Esophagus (tissue), 2 donors: ENCODE measurements at regions not wholly inside any gene's neighbourhood (a gene's known extent, or its start where the extent isn't known, plus 50 kb on each side); places are given as distances from the start of the nearest gene placed in this dataset.
A peak's percentile ranks its signal among the peaks of the same experiment; 100 is the strongest.

ENCODE experiments used
- H3K27ac ChIP-seq, 2 donors: one replicate each; pipeline ENCODE4 v1.5.1; 2013; ENCODE audit warnings: low read depth in 2 of 2, mild to moderate bottlenecking in 2 of 2, inconsistent platforms in 1 of 2, low read length in 1 of 2, moderate library complexity in 1 of 2
- H3K27me3 ChIP-seq, 2 donors: one replicate each; pipeline ENCODE4 v1.6.1; 2013; ENCODE audit warnings: low read length in 2 of 2, control low read depth in 1 of 2, mild to moderate bottlenecking in 1 of 2; ENCODE audit not compliant: insufficient read depth in 2 of 2, control insufficient read depth in 1 of 2
- H3K36me3 ChIP-seq, 2 donors: one replicate each; pipeline ENCODE4 v1.6.1; 2013; ENCODE audit warnings: low read length in 1 of 2; ENCODE audit not compliant: control insufficient read depth in 2 of 2, insufficient read depth in 2 of 2
- H3K4me1 ChIP-seq, 2 donors: one replicate each; pipeline ENCODE4 v1.6.1; 2013; ENCODE audit warnings: low read length in 1 of 2; ENCODE audit not compliant: control insufficient read depth in 2 of 2, insufficient read depth in 2 of 2
- H3K4me3 ChIP-seq, 2 donors: one replicate each; pipeline ENCODE4 v1.5.1; 2013; ENCODE audit warnings: low read length in 2 of 2, mild to moderate bottlenecking in 2 of 2, low read depth in 1 of 2, moderate library complexity in 1 of 2
- H3K9me3 ChIP-seq, 2 donors: one replicate each; pipeline ENCODE4 v1.6.1; 2013; ENCODE audit warnings: mild to moderate bottlenecking in 2 of 2, low read depth in 1 of 2, low read length in 1 of 2, moderate library complexity in 1 of 2; ENCODE audit not compliant: control insufficient read depth in 2 of 2, insufficient read depth in 1 of 2
- WGBS, 2 donors: extraction: QIAGEN DNeasy Blood & Tissue Kit; methylation state at CpG; one replicate each; pipeline ENCODE4 v1.1.7; 2013; 5-methylcytosine and 5-hydroxymethylcytosine counted together
- donor health status: healthy with polysubstance abuse.
- donor health status: Bipolar disorder and iron deficiency.

- no peak overlapping the region for H3K4me3 ChIP-seq
- no peak overlapping the region for H3K27ac ChIP-seq
- no peaks in the 10 kb centered on the region for H3K9me3 ChIP-seq
- H3K4me1 ChIP-seq, result no peaks in the 10 kb centered on the region
- peaks cover 0 to 2% of the 10 kb centered on the region in 2 donors for H3K27me3 ChIP-seq
- 90 to 91% methylated on average over 22 of the region's 22 CpGs for WGBS, 2 donors
- H3K36me3 ChIP-seq, result no peaks in the 10 kb centered on the region
Measured at GRCh38 chr4:26028133-26028792, 114.2 kb downstream of the SMIM20 start.

- no peaks in the 10 kb centered on the region for H3K9me3 ChIP-seq
- no peak overlapping the region for H3K27ac ChIP-seq
- WGBS, 2 donors, result 20 to 26% methylated on average over 36 to 39 of the region's 39 CpGs
- no peak overlapping the region for H3K4me3 ChIP-seq
- peaks cover 0 to 2% of the 10 kb centered on the region in 2 donors for H3K27me3 ChIP-seq
- H3K36me3 ChIP-seq, result no peaks in the 10 kb centered on the region
- no peaks in the 10 kb centered on the region for H3K4me1 ChIP-seq
Measured at GRCh38 chr4:26028793-26029567, 115.0 kb downstream of the SMIM20 start.

GRCh38 chr4:26029568-26030131 is 115.6 kb downstream of the SMIM20 start:
- H3K4me1 ChIP-seq, result no peaks in the 10 kb centered on the region
- peaks cover 0 to 1% of the 10 kb centered on the region in 2 donors for H3K27me3 ChIP-seq
- H3K27ac ChIP-seq, result no peak overlapping the region
- no peak overlapping the region for H3K4me3 ChIP-seq
- H3K36me3 ChIP-seq, result no peaks in the 10 kb centered on the region
- no peaks in the 10 kb centered on the region for H3K9me3 ChIP-seq
- 75 to 79% methylated on average over 16 to 18 of the region's 18 CpGs for WGBS, 2 donors

- H3K27ac ChIP-seq, result no peak overlapping the region
- no peaks in the 10 kb centered on the region for H3K36me3 ChIP-seq
- no peaks in the 10 kb centered on the region for H3K4me1 ChIP-seq
- H3K27me3 ChIP-seq, result no peaks in the 10 kb centered on the region
- 67 to 73% methylated on average over 5 of the region's 5 CpGs for WGBS, 2 donors
- H3K9me3 ChIP-seq, result no peaks in the 10 kb centered on the region
- no peak overlapping the region for H3K4me3 ChIP-seq
Measured at GRCh38 chr4:26030260-26030667, 116.2 kb downstream of the SMIM20 start.

- no peak overlapping the region for H3K27ac ChIP-seq
- no peaks in the 10 kb centered on the region for H3K9me3 ChIP-seq
- WGBS, 2 donors, result 89% methylated on average over 8 of the region's 8 CpGs
- H3K36me3 ChIP-seq, result no peaks in the 10 kb centered on the region
- no peaks in the 10 kb centered on the region for H3K4me1 ChIP-seq
- no peak overlapping the region for H3K4me3 ChIP-seq
- H3K27me3 ChIP-seq, result no peaks in the 10 kb centered on the region
Measured at GRCh38 chr4:26030780-26031179, 116.8 kb downstream of the SMIM20 start.

- no peaks in the 10 kb centered on the region for H3K4me1 ChIP-seq
- no peaks in the 10 kb centered on the region for H3K36me3 ChIP-seq
- H3K4me3 ChIP-seq, result no peak overlapping the region
- WGBS, 2 donors, result 73 to 89% methylated on average over 4 of the region's 4 CpGs
- H3K27me3 ChIP-seq, result no peaks in the 10 kb centered on the region
- peak overlapping the region; percentile 54 to 63 for H3K27ac ChIP-seq
- no peaks in the 10 kb centered on the region for H3K9me3 ChIP-seq
Measured at GRCh38 chr4:26031704-26032103, 117.7 kb downstream of the SMIM20 start.

GRCh38 chr4:26032142-26032541 is 118.1 kb downstream of the SMIM20 start:
- no peaks in the 10 kb centered on the region for H3K9me3 ChIP-seq
- 80 to 83% methylated on average over 6 of the region's 6 CpGs for WGBS, 2 donors
- H3K27me3 ChIP-seq, result no peaks in the 10 kb centered on the region
- H3K27ac ChIP-seq, result peak overlapping the region; percentile 54 to 63
- H3K4me3 ChIP-seq, result no peak overlapping the region
- no peaks in the 10 kb centered on the region for H3K4me1 ChIP-seq
- H3K36me3 ChIP-seq, result no peaks in the 10 kb centered on the region

- WGBS, 2 donors, result 48 to 60% methylated on average over 7 of the region's 7 CpGs
- no peaks in the 10 kb centered on the region for H3K36me3 ChIP-seq
- no peak overlapping the region for H3K4me3 ChIP-seq
- peak overlapping the region in 1 of 2 donors; percentile 54 for H3K27ac ChIP-seq
- H3K4me1 ChIP-seq, result no peaks in the 10 kb centered on the region
- H3K27me3 ChIP-seq, result no peaks in the 10 kb centered on the region
- H3K9me3 ChIP-seq, result no peaks in the 10 kb centered on the region
Measured at GRCh38 chr4:26032630-26033317, 118.8 kb downstream of the SMIM20 start.

- 76 to 85% methylated on average over 1 of the region's 1 CpG for WGBS, 2 donors
Measured at GRCh38 chr4:26033389-26033788, 119.4 kb downstream of the SMIM20 start.

More at GRCh38 chr4:26033389-26033788, 119.4 kb downstream of the SMIM20 start:
- H3K27ac ChIP-seq, result peak overlapping the region; percentile 38 to 54
- H3K27me3 ChIP-seq, result no peaks in the 10 kb centered on the region
- no peaks in the 10 kb centered on the region for H3K9me3 ChIP-seq
- H3K4me1 ChIP-seq, result no peaks in the 10 kb centered on the region
- H3K4me3 ChIP-seq, result no peak overlapping the region
- no peaks in the 10 kb centered on the region for H3K36me3 ChIP-seq
